HG02623 (cell line): ENCODE measurements at regions not wholly inside any gene's neighbourhood (a gene's known extent, or its start where the extent isn't known, plus 50 kb on each side); places are given as distances from the start of the nearest gene placed in this dataset.

Experiments used
- ATAC-seq: cut with Tn5 transposase; IDR thresholded peaks from one replicate; pipeline ENCODE4 v1.9.1; 2021; ENCODE audit warnings: moderate library complexity; ENCODE audit not compliant: unreplicated experiment

DNA sequence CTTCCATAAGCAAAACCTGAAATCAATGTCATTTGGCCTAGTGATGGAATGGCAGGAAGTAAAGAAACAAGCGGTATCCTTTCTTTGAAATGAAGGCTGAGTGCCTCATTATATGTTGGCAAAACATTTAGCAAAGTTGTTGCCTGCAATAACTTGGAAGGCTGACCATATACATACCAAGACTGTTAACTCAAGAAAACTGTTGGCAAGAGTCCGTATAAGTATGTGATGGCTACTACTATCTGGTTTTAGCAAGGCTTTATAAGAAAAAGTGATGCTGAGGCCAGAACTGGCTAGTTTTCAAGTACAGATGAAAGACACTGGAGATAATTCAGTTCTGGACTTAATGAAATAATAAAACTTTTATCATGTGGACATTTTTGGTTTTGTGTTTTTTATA is 356.2 kb downstream of the ZNF521 start:
- ATAC-seq: no peak

- ATAC-seq: no peak
Measured at GRCh38 chr18:24999650-25000267, 352.2 kb downstream of the ZNF521 start.

DNA sequence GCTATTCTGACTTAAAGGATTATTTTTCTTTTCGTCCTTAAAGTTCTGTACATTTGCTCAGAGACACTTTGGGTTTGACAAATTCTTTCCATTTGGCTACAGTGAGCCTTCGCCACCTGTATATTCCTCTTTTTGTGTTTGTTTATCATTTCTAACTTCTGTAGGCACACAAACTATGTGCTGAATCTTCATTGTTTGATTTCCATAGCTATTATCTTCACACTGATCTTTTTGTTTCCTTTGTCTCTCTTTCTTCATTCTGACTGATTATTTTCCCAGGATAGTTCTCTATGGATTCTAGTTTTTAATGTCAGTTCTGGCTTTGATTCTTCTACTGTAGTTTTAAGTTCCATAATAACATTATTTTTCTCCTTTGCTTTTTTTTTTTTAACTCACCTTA is 350.2 kb downstream of the ZNF521 start:
- ATAC-seq: no peak

DNA sequence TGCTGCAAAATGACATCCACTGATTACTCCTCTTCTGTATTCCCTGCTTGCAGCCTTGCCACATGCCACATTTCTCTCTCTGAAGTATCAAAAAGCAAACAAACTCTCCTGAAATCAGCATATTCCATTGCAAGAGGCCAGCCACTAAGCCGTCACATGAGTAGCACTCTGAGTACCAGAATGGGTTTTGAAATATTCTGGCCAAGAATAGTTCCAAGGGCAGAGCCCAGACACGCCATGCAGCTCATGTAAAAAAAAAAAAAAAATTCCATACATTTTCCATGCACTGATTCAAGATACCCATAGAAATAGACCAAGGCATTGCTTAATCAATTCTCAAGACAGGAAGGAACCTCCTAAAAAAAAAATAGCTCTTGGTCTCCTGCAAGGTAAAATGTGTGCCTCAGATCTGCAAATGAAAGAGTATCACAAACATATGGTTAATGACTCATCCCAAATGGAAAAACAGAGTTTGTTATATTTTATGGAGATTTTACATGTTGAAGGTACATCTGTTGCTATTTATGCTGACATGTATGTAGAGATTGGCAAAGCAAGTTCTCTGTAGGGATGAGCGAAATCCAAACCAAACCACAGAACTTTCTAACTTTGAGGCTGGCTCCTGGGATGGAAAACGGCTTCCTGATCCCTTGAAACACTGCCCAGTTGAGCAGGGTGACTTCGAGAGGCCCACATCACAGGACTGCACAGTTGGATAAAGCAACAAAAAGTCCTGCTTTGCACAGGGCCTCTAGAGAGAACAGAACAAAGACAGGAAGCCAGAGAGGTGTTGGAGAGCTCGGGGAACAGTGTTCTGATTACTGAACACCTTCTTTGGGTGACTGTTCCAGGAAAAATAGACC is 346.2 kb downstream of the ZNF521 start:
- ATAC-seq: no peak

DNA sequence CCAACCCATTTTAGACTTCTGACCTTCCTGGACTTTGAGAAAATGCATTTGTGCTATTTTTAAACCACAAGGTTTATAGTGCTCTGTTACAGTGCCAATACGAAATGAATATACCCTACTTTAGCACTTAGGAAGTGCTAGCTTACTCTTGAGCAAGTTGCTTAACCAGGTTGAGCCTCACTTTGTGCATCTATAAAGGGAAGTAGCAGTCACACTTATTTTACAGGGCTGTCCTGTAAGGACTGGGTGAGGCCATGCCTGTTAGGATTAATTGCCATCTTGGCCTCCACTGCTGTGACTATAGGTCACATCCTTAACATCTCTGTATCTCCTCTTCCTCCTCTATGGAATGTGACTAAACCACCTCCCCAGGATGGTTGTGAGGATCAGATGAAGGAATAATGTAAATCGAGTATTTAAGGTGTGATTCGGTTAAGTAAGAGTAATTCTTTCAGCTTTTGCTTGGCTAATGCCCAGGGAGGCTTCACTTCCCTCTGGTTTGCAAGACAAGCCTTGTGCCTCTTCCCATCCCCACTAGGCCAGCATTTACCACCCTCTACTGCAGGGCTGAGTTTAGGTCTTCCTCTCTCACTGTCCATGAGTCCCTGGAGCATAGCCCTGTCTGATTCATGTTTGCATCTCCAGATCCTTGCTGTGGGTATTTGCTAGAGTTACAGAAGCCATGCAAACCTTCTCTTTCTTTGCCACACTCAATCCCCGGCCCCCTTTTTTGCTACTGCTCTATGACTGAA is 341.2 kb downstream of the ZNF521 start:
- ATAC-seq: no peak
